ENCODE measurements at regions not wholly inside any gene's neighbourhood (a gene's known extent, or its start where the extent isn't known, plus 50 kb on each side); places are given as distances from the start of the nearest gene placed in this dataset.

DNA sequence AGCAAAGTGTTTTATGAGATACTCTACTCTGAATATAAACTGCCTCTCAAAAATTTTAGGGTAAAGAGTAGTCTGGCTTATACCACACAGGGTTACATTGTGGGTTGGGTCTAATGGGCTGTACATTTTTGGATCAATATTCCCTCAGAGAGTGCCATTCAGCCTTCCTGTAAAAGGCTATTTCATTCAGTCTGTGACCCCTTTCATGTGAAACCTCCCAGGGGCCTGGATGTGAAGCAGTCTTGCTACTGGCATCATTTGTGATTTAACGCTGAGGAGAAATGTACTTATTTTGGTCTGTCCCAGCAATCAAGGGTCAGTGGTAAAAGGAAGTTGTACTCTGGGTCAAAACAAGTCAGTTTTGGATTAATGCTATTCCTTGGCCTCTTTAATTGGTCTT lies 71.8 kb upstream of the PRKG1 start:
- TF ChIP-seq EEA1 (CRISPR knock-in tag; IDR thresholded peaks at IDR 0.05; ENCODE audit: borderline replicate concordance) = no peak
- no peak for TF ChIP-seq HDAC1 (CRISPR knock-in tag; IDR thresholded peaks at IDR 0.05)
- TF ChIP-seq ZNF17 (CRISPR knock-in tag; IDR thresholded peaks at IDR 0.05) = no peak
- TF ChIP-seq, protein P1, sequence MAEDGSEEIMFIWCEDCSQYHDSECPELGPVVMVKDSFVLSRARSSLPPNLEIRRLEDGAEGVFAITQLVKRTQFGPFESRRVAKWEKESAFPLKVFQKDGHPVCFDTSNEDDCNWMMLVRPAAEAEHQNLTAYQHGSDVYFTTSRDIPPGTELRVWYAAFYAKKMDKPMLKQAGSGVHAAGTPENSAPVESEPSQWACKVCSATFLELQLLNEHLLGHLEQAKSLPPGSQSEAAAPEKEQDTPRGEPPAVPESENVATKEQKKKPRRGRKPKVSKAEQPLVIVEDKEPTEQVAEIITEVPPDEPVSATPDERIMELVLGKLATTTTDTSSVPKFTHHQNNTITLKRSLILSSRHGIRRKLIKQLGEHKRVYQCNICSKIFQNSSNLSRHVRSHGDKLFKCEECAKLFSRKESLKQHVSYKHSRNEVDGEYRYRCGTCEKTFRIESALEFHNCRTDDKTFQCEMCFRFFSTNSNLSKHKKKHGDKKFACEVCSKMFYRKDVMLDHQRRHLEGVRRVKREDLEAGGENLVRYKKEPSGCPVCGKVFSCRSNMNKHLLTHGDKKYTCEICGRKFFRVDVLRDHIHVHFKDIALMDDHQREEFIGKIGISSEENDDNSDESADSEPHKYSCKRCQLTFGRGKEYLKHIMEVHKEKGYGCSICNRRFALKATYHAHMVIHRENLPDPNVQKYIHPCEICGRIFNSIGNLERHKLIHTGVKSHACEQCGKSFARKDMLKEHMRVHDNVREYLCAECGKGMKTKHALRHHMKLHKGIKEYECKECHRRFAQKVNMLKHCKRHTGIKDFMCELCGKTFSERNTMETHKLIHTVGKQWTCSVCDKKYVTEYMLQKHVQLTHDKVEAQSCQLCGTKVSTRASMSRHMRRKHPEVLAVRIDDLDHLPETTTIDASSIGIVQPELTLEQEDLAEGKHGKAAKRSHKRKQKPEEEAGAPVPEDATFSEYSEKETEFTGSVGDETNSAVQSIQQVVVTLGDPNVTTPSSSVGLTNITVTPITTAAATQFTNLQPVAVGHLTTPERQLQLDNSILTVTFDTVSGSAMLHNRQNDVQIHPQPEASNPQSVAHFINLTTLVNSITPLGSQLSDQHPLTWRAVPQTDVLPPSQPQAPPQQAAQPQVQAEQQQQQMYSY (CRISPR knock-in tag; IDR thresholded peaks at IDR 0.05) = no peak
- TF ChIP-seq PRPF4 (IDR thresholded peaks at IDR 0.05; ENCODE audit: low read depth, low read length, poor library complexity, severe bottlenecking) = no peak
- no peak for TF ChIP-seq ZNF512B (CRISPR knock-in tag; IDR thresholded peaks at IDR 0.05; ENCODE audit: borderline replicate concordance)
- TF ChIP-seq ZNF280D (CRISPR knock-in tag; IDR thresholded peaks at IDR 0.05) = no peak
- TF ChIP-seq AGO1 (IDR thresholded peaks at IDR 0.05; ENCODE audit: low read depth, low read length, poor library complexity, severe bottlenecking) = no peak
- TF ChIP-seq ZNF672 (CRISPR knock-in tag; IDR thresholded peaks at IDR 0.05) = no peak
- no peak for TF ChIP-seq ZNF12 (CRISPR knock-in tag; IDR thresholded peaks at IDR 0.05)
- TF ChIP-seq PAWR (CRISPR knock-in tag; IDR thresholded peaks at IDR 0.05; ENCODE audit: borderline replicate concordance) = no peak
- FAIRE-seq = no peak
- DNase-seq (ENCODE audit: low spot score) = no peak
- Histone ChIP-seq H3K27ac (ENCODE audit: extremely low read length, insufficient read depth, low read length) (no peak overlapping the region), H2AFZ (ENCODE audit: low read length) (no peak overlapping the region), H3K9me3 (ENCODE audit: low read length) (no peaks in the 10 kb centered on the region), H3K36me3 (replicated peaks in 1 of 2; ENCODE audit: control insufficient read depth in 1 of 2, insufficient read depth in 2 of 2, low read length in 2 of 2) (no peaks in the 10 kb centered on the region), H3K4me3 (replicated peaks in 1 of 3; ENCODE audit: insufficient read depth in 1 of 3, low read depth in 2 of 3, low read length in 3 of 3) (no peak overlapping the region), H3K9ac (ENCODE audit: insufficient read depth, low read depth, low read length) (no peak overlapping the region), H4K20me1 (ENCODE audit: insufficient read depth, low read length) (no peaks in the 10 kb centered on the region), H3K4me1 (ENCODE audit: insufficient read depth, low read length) (no peaks in the 10 kb centered on the region), H3K27me3 (ENCODE audit: control insufficient read depth in 1 of 2, insufficient read depth in 2 of 2, low read length in 2 of 2) (peaks cover 0 to 15% of the 10 kb centered on the region in 2 experiments; a peak in 3 of 5 replicates), H3K79me2 (ENCODE audit: insufficient read depth, low read length) (no peaks in the 10 kb centered on the region), H3K4me2 (ENCODE audit: low read depth, low read length) (no peak overlapping the region)
- WGBS (ENCODE audit: low lambda C conversion rate) = 0% methylated on average over 1 of the region's 1 CpG
- ATAC-seq = no peak
- ChIA-PET POLR2A (no interaction called here), CTCF (ENCODE audit: low intra/inter-chr PET ratio, low total read pairs) (interaction anchor here (1.3 kb wide), 1 partner anchor 213 kb away, joined by 4 read pairs; no protein-coding TSS in a partner anchor)
- intact Hi-C loops (cut with micrococcal nuclease; ENCODE audit: unreplicated experiment) = no loop called here
- in situ Hi-C loops (cut with HindIII; ENCODE audit: extremely low pct_ligation_motif_present, low pct_unique_long_range_greater_than_20kb) = loop anchor here (25.0 kb wide), 1 partner anchor 1210 kb away; no protein-coding TSS in a partner anchor
- no TSS peak for BruUV-seq (replicated peaks)
